NCI-H82 (cell line): ENCODE measurements at regions not wholly inside any gene's neighbourhood (a gene's known extent, or its start where the extent isn't known, plus 50 kb on each side); places are given as distances from the start of the nearest gene placed in this dataset.
"Not testable (repeated sequence)": the region's sequence is repeated elsewhere in the genome, so short reads cannot be mapped to it uniquely, and the experiment has no call there.

ENCODE experiments used
- DNase-seq: peaks from one replicate; lab custom pipeline; 2025; lab: John Stamatoyannopoulos, UW

DNA sequence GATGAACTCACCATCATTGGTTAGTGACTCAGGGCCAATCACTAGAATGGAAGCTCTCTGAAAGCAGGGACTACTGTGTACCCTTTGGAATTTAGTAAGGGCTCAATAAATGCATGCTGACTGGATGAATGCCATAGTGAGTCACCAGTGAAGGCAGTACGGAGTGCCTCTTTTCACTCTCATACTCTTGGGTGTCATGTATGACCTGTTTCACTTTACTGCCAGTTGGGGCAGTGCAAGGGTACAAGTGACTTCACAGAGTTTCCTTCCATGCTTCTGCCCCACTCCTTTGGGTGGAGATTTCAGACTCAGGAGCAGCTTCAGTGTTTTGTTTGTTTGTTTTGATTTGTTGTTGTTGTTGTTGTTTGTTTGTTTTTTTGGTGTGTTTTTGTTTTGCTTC lies 57.7 kb downstream of the SOX3 start:
- DNase-seq, result no peak

DNA sequence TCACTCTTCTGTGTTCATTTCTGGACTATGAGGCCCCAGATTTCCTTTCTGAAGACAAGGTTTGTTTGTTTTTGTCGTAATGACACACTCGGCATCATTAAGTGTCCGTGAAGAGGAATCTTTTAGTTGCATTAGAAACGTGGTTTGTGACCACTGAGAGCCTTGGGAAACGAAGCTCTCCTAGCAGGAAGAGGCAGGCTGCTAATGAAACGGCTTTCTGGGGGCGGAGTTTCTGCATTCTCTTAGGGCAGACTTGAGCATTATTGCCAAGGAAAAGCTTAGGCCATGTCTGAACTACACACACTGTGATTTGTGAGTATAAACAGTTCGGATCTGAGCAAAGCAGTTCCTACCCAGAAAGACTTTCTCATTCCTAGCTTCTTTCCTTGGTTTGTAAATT lies 64.0 kb downstream of the SOX3 start:
- no peak for DNase-seq

DNA sequence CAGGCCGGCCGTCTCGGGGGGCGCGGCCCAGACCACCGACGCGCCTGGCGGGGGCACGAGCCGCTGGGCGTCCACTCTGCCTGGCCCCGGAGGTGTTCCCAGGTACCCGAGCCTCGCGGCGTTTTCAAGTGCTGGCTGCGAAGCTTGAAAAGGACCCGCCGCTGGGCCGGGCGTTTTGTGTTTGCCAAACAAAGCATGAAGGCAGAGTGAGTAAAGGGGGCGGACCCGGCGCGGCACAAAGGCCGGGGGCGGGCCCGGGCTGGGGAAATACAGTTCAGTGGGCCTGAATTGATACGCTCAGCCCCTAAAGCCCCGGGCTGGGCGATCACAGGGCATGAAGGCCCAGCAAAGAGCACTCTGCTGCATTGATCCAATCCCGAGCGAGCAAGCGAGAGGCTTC lies 65.4 kb downstream of the SOX3 start:
- no peak for DNase-seq

DNA sequence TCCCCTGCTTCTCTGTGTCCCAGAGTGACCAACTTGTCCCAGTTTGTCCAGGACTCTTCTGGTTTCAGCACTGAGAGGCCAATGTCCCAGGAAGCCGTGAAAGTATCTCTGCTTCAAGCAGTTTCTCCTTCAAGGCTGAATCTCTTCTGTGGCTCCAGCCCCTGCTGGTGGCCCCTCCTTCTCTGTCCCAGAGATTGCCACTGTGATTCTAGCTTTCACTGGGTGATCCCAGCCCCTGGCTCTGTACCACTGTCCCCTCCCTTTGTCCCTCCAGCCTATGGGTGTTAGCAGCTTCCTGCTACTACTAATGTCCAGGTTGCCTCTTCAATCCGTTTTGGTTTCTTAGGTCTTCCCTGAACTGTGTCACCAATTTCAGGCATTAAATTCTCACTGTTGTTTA lies 70.5 kb downstream of the SOX3 start:
- no peak for DNase-seq

DNA sequence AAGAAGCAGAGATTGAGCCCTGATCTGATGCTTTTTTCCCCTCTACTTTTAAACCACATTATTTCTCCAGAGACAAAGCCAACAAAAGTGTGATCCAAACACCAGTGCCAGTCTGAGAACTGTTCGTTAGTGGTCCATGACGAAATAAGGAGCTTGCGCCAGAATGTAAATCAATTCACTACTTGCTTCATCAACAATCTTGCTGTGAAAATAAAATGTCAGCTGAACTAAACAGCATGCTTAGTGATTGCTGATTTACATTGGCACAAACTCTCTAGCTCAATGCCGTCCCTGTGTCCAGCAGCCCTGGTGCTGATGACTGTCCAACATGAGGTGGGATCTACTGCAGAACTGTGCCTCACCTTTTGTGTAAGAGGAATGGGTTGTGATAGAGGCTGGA lies 71.3 kb downstream of the SOX3 start:
- no peak for DNase-seq

DNA sequence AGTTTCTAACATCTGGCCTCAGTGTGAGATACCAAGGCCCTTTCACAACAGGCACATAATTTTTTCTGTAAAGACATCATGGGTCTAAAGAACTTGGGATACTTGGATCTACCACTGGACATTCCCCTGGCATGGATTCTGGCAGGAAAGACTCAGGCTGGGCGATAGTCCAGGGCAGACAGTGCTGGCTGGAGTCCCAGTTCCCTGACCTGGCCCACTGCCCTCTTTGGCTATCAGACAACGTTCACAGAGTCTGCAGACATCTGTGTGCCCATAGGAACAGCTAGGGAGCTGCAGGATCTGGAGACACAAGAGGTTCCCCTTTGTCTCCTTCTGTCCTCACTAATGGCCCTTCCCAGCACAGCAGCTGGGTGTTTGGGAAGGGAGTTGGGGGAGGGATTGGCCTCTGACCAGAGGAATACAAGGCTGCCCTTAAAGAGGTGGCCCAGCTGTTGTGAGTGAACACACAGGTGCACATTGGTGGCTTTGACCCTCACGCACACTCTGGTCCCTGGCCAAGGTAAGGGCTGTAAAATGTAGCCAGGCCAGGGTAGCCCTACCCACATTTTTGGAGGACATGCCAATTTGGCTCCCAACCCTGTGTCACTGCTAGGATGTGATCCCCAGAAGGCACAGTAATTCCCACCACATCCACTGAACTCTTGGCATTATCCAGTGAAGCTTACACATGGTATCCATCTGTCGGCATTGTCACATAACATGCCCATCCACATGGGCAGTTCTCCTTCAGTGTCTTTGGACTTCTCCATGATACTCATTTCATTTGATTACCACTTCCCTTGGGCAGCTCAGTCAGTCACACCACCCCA lies 72.3 kb downstream of the SOX3 start:
- no peak for DNase-seq

DNA sequence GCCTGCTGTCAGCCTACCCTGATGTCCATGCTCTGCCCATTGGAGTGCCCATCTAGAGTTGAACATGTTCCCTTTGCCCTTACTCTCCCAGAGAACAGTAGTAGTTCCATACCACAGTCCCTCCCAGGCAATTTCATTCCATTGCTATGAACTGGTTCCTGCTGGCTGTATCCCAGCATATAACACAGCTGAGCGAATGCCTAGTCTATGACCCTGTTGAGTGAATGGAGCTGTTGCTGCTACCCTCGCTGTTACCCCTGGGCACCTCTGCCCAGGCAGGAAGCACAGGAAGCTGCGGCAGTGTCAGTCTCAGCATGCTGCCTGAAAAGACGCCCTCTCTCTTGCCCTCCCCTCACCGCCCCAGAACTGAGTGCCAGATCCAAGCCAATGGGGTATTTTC lies 73.3 kb downstream of the SOX3 start:
- DNase-seq, result no peak

DNA sequence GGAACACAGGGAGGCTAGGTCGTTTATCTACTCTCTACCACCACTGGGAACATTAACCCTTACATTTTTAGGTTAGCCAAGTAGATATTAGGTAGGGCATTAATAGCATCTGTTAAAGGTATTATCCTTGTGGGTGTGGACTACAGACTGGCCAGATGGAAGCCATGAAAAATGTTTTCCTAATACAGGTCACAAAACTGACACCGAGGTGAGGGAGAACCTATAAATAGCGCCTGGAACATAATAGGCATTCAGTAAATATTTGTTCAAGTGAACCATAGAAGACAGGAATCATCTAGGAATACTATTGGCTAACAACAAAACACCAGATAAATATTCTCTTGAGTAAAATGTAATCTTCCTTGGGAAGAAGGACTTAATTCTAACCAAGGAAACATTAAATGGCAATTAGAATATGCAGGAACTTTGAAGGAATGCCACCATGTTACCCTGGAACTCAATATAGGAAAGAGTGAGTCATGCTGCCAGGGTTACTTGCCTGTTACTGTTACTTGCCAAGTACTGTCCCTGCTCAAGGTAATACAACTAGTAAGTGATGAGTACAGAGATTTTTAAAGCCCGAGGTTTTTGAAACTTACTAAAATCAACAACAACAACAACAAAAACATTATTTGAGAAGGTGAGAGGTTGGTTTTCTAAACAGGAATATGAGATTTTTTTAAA lies 79.0 kb downstream of the SOX3 start:
- no peak for DNase-seq

DNA sequence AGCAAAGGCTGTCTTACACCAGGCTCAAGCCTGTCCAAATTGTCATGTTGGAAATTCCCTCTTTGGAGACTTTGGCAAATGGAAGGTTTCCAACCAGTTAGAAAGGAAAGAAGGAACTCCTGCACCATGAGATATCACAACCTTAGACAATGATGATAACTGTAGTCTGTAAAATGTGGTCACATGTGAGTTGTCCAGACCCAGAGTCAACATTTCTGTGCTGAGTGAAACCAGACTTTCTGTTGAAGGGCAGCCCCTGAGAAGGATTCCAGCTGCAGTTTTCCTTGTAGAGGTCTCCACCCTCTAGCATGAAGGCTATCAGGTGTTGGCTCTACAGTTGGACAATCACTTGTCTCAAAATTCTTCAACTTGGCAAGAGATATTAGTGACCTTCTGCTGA lies 82.4 kb downstream of the SOX3 start:
- DNase-seq, result no peak

DNA sequence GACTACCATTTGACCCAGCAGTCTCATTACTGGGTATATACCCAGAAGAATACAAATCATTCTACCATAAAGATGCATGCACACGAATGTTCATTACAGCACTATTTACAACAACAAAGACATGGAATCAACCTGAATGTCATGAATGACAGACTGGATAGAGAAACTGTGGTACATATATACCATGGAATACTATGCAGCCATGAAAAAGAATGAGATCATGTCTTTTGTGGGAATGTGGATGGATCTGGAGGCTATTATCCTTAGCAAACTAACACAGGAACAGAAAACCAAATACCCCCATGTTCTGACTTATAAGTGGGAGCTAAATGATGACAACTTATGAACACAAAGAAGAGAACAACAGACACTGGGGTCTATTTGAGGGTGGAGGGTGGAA lies 102.7 kb downstream of the SOX3 start:
- not testable (repeated sequence) for DNase-seq

DNA sequence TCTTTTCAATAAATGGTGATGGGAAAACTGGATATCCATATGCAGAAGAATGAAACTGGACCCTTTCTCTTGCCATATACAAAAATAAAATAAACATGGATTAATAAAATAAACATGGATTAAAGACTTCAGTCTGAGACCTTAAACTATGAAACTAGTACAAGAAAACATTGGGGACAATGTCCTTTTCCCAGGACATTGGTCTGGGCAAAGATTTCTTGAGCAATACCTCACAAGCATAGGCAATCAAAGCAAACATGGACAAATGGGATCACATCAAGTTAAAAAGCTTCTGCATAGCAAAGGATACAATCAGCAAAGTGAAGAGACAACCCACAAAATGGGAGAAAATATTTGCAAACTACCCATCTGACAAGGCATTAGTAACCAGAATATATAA lies 108.5 kb downstream of the SOX3 start:
- DNase-seq, result not testable (repeated sequence)

DNA sequence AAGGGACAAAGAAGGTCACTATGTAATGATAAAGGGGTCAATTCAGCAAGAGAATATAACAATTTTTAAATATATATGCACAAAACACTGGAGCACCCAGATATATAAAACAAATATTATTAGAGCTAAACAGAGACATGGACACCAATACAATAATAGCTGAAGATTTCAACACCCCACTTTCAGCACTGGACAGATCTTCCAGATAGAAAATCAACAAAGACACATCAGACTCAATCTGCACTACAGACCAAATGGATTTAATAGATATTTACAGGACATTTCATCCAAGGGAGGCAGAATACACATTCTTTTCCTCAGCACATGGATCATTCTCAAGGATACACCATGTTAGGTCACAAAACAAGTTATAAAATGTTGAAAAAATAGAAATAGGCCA lies 111.4 kb downstream of the SOX3 start:
- DNase-seq, result no peak

DNA sequence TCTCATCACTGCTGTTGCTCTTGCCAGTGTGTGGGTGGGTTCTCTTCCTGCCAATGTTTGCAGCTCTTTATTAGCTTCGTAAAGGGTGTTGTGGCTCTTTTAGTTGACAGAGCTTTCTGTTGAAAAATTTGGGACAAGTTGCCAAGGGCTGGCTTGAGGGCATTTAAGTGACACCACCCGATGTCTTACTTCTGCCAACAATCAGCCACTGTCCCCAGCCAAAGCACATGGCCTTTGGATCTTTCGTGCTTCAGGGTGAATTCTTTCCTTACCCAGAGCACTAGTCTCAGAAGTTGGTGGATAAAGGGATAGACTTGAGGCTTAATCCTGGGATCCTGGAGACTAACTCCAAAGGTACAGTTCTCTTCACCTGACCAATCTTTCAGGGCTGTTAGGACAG lies 113.6 kb downstream of the SOX3 start:
- no peak for DNase-seq

DNA sequence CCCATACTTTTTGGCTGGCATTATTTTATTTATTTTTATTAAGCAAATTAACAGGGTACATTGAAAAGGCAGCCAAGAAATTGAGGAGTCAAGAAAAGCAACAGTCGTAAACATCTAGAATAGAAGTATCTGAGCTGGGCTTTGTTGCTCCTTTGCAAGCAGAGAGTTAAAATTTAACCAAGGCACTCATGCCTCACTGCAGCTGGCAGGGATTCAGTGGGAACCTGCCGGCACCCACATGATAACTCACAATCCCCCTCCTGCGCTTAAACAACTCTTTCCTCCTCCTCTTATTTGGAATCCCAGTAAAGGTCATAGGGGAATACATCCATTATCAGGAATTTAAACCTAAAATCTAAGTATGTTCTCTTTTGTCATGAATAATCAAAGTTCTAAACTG lies 115.5 kb downstream of the SOX3 start:
- no peak for DNase-seq

DNA sequence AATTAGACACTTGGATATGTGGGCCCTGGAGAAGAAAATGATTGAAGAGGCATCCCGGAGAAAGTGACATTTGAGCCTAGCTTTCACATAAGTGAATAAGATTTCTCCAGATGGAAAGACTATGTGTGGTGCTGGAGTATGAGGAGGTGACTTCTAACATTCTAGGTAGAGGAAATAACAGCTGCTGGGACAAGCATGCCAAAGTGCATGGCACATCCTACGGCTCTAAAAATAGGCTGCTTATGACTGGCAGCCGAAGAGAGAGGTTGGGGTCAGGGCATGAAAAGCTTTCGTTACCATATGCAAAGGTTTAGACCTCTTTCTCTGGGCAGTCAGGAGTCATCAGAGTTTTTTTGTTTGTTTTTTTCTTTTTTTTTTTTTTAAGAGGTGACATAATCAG lies 142.0 kb downstream of the SOX3 start:
- no peak for DNase-seq

DNA sequence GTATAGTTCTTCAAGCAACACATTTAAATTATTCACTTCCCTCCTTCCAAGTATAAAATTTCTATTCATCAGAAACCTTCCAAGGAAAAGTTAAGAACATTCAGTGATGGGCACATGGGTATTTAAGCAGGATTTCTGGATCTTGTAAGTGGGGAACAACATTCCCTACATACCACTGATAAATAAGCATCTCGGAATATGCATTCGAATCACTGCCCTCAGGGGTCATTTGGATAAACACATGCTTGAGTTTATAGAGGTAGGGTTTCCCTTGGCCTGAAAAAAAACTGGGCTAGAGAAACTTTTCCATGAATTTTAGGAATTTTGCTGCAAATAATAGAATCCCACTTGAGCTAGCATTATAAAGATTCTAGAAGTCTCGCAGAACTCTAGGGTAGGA lies 143.9 kb downstream of the SOX3 start:
- no peak for DNase-seq

DNA sequence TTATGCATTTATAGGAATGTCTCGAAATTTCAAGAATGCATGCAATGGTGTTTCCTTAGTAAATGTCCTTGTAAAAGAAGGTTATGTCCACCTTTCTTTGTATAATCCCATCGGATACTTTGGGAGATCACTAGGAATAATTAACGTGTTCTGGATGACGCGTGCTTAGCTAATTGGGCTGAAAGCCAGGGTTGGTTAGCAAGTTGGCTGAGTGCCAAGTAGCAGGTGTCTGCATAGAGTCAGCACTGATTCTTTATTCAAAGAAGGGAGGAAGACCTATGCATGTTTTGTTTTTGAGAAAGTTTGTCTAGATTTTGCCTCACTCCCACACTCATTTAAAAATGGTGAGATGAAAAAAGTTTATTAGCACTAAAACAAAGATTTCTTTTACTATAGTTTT lies 144.6 kb downstream of the SOX3 start:
- peak; percentile 56 for DNase-seq

DNA sequence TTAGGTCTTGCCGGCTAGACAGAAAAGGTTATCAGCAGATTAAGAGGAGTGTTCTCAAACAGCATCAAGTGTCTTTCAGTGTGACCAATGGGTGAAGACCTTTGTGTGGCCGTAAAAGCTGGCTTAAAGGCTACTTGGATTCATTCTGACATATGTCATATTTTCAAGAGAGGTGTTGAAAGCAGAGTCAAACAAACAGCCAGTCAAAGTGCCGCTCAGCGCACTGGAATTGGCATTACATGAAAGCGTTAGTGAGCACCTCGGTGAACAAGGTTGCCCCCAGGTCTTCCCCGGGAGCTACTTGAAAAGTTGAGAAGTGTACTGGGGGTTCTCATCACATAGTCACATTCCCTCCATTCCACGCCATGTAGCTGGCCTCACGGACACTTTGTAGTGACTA lies 148.9 kb downstream of the SOX3 start:
- DNase-seq, result no peak

DNA sequence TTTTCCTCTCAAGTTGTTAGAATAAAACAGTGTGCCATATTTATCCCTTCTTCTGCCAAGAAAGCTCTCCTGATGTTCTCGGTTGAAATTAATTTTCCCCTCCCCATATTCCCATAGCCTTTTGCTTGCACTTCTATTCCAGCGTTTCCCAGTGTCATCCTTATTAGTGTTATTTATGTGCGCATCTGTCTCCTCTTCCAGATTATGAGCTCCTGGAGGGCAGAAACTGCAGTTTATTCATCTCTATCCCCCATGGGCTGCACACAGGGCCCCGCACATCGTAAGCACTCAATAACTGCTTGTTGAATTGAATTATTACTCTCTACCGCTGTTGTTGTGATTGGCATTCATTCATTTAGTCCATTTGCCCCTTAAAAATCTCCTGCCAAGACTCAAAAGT lies 149.4 kb downstream of the SOX3 start:
- no peak for DNase-seq

DNA sequence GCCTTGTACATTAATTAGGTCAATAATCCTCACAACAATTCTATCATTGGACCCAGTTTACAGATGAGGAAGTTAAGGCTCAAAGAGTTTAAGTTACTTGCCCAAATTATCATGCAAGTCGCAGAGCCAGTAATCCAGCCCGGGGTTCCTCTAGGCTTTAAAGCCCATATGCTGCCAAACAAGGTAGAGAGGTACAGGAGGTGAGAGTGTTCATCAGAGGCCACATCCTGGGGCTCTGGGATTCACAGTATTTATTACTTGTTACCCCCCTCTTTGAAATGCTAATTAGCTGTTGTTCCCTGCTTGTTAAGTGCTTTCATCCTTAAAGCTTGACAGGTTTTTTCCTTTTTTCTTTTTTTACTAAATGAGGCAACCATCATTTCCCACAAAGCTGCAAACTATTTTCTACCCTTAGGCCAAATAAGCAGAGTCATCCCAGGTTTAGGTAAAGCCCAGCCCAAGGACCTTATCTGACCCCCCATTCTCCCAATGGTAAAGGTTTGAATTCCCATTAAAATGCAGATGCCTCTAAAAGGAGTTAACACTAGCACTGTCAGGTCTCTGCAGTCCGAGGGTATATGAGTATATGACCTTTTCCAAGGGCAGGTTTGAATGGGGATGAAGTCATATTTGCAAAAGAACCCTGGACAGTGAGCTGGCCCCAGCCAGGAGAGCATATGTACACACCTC lies 150.3 kb downstream of the SOX3 start:
- DNase-seq, result no peak

DNA sequence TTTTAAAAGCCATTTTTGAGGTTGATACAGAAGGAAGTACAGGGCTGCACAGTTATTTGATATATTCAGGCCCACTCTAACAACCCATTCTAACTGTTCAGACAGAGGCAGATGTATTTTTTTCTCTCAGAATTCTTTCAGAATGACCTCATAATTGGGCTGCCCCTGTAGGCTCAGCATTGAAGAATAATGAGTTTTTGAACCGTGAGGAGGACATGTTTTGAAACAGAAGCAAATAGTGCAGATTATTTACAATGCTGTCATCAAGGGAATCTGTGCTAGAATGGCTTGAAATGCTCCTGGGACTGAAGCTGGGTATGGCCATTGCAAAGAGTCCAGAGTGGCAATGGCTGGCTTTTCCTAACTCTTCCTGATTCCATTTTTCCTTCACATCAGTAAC lies 158.1 kb downstream of the SOX3 start:
- no peak for DNase-seq

DNA sequence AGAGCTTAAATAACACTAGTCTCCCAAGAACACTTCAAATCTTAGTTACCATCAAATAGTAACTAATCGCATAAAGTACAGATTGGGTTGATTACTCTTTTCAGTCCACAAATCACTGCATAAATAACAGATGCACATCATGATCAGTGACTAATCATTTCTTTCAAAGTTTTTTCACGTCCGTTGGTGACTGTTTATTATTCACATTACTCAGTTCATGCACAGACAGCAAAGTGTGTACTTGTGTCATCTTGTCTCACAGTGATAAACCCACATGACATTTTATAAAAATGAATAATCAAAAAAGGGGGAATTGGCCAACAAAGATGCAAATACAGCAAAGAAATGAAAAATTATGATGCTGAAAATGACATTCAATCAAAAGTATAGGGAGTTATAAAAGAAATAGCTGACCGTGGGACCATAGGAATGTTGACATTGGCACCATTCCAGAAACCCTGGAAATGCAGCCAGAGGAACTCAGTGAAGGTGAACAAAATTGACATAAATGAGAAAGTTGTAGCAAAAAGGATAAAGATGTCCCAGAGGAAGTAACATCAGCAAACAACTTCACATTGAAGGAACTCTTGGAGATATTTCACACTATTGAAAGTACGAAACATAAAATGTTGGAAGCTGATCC lies 161.5 kb downstream of the SOX3 start:
- no peak for DNase-seq

DNA sequence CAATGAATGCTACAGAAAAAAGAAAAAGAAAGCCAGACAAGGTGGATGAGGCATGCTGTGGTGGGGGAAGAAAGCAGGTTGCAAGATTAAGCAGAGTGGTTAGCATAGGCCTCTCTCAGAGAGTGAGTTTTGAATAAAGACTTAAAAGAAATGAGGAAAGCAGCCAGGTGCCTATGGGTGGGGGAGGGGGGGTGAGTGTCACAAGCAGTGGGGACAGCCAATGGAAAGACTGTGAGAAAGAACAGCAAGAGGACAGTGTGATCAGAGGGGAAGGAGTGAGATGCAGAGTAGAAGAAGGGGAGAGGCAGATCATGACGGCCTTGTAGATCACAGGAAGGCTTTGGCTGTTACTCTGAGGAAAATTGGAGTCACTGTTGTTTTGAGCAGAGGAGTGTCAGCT lies 162.5 kb downstream of the SOX3 start:
- DNase-seq, result no peak
